Myocyte (in vitro differentiated cells): ENCODE measurements at regions not wholly inside any gene's neighbourhood (a gene's known extent, or its start where the extent isn't known, plus 50 kb on each side); places are given as distances from the start of the nearest gene placed in this dataset.
A peak's percentile ranks its signal among the peaks of the same experiment; 100 is the strongest.

ENCODE experiments used
- DNase-seq: peaks from one replicate; pipeline ENCODE4 v3.0.0-alpha.2; 2012; ENCODE audit warnings: low read depth

- DNase-seq, result peak; percentile 7
Observed at GRCh38 chr5:93682471-93683404, 58.7 kb downstream of the POU5F2 start.

GRCh38 chr5:93681432-93681831, 60.0 kb downstream of the POU5F2 start:
- no peak for DNase-seq

GRCh38 chr5:93677359-93677891, 64.0 kb downstream of the POU5F2 start:
- peak; percentile 98 for DNase-seq

- DNase-seq, result peak; percentile 4
Observed at GRCh38 chr5:93676704-93677103, 64.7 kb downstream of the POU5F2 start.

- DNase-seq, result no peak
Observed at GRCh38 chr5:93675460-93676450, 65.6 kb downstream of the POU5F2 start.

GRCh38 chr5:93674866-93675459, 66.4 kb downstream of the POU5F2 start:
- no peak for DNase-seq

GRCh38 chr5:93674138-93674537, 67.3 kb downstream of the POU5F2 start:
- DNase-seq, result peak; percentile 19

- no peak for DNase-seq
Observed at GRCh38 chr5:93673316-93673954, 68.0 kb downstream of the POU5F2 start.

- DNase-seq, result no peak
Observed at GRCh38 chr5:93665648-93666047, 75.8 kb downstream of the POU5F2 start.

- DNase-seq, result no peak
Observed at GRCh38 chr5:93660677-93661076, 77.7 kb downstream of the NR2F1 start.

- DNase-seq, result no peak
Observed at GRCh38 chr5:93658044-93658443, 75.0 kb downstream of the NR2F1 start.

GRCh38 chr5:93654676-93655075, 71.7 kb downstream of the NR2F1 start:
- DNase-seq, result no peak

- no peak for DNase-seq
Observed at GRCh38 chr5:93653716-93654115, 70.7 kb downstream of the NR2F1 start.

GRCh38 chr5:93649234-93649900, 66.3 kb downstream of the NR2F1 start:
- DNase-seq, result peak; percentile 13

GRCh38 chr5:93644760-93645159, 61.7 kb downstream of the NR2F1 start:
- DNase-seq, result no peak
